T-helper 17 cell (primary cell): ENCODE measurements at regions not wholly inside any gene's neighbourhood (a gene's known extent, or its start where the extent isn't known, plus 50 kb on each side); places are given as distances from the start of the nearest gene placed in this dataset.

Experiments used
- ATAC-seq: fragments of 150-1000 bp; cut with Tn5 transposase; 2 replicates; pipeline ENCODE4 v1.10.0; 2021; ENCODE audit warnings: mild to moderate bottlenecking, moderate library complexity
- DNase-seq, 3 donors: peaks; one replicate each; pipeline versions ENCODE4 v3.0.0 to v3.0.0-alpha.2; 2020 to 2021
- H3K9me3 ChIP-seq: one replicate; pipeline ENCODE4 v1.7.0; 2013; ENCODE audit warnings: low read length, mild to moderate bottlenecking; ENCODE audit not compliant: control insufficient read depth, poor library complexity, severe bottlenecking
- H3K27ac Mint-ChIP-seq: one replicate; pipeline ENCODE4 v1.8.0; 2022; ENCODE audit warnings: mild to moderate bottlenecking, moderate library complexity, mixed read lengths
- H3K27me3 Mint-ChIP-seq: one replicate; pipeline ENCODE4 v1.8.0; 2022; ENCODE audit warnings: mixed read lengths
- H3K36me3 Mint-ChIP-seq: one replicate; pipeline ENCODE4 v1.8.0; 2022; ENCODE audit warnings: low read depth, mixed read lengths
- H3K4me1 Mint-ChIP-seq: one replicate; pipeline ENCODE4 v1.8.0; 2022; ENCODE audit warnings: mild to moderate bottlenecking, mixed read lengths
- H3K4me3 Mint-ChIP-seq: one replicate; pipeline ENCODE4 v1.8.0; 2022; ENCODE audit warnings: mild to moderate bottlenecking, moderate library complexity, mixed read lengths

GRCh38 chr13:74414458-74414857, 280.3 kb upstream of the KLF12 start:
- no peak overlapping the region for H3K4me3 Mint-ChIP-seq
- no peaks in the 10 kb centered on the region for H3K4me1 Mint-ChIP-seq
- no peaks in the 10 kb centered on the region for H3K9me3 ChIP-seq
- ATAC-seq = no peak
- no peaks in the 10 kb centered on the region for H3K36me3 Mint-ChIP-seq
- no peaks in the 10 kb centered on the region for H3K27me3 Mint-ChIP-seq
- DNase-seq = no peak
- no peak overlapping the region for H3K27ac Mint-ChIP-seq

- Mint-ChIP-seq H3K4me3 (no peak overlapping the region), H3K4me1 (no peaks in the 10 kb centered on the region), H3K27me3 (no peaks in the 10 kb centered on the region), H3K36me3 (no peaks in the 10 kb centered on the region), H3K27ac (no peak overlapping the region)
- DNase-seq (no peak), ATAC-seq (no peak)
- H3K9me3 ChIP-seq = no peaks in the 10 kb centered on the region
Observed at GRCh38 chr13:74413482-74413881, 279.3 kb upstream of the KLF12 start.

- peaks cover 2% of the 10 kb centered on the region for H3K4me1 Mint-ChIP-seq
- H3K27me3 Mint-ChIP-seq = no peaks in the 10 kb centered on the region
- H3K4me3 Mint-ChIP-seq = no peak overlapping the region
- no peaks in the 10 kb centered on the region for H3K9me3 ChIP-seq
- no peak overlapping the region for H3K27ac Mint-ChIP-seq
- no peak for ATAC-seq
- DNase-seq = no peak
- peaks cover 2% of the 10 kb centered on the region for H3K36me3 Mint-ChIP-seq
Observed at GRCh38 chr13:74409551-74409950, 275.3 kb upstream of the KLF12 start.

- ATAC-seq = no peak
- no peak overlapping the region for H3K27ac Mint-ChIP-seq
- H3K9me3 ChIP-seq = no peaks in the 10 kb centered on the region
- peaks cover 2% of the 10 kb centered on the region for H3K4me1 Mint-ChIP-seq
- H3K4me3 Mint-ChIP-seq = no peak overlapping the region
- no peaks in the 10 kb centered on the region for H3K27me3 Mint-ChIP-seq
- DNase-seq = no peak
- H3K36me3 Mint-ChIP-seq = peaks cover 2% of the 10 kb centered on the region
Observed at GRCh38 chr13:74406420-74406819, 272.2 kb upstream of the KLF12 start.

GRCh38 chr13:74398599-74398998, 264.4 kb upstream of the KLF12 start:
- Mint-ChIP-seq H3K4me1 (no peaks in the 10 kb centered on the region), H3K36me3 (no peaks in the 10 kb centered on the region), H3K4me3 (no peak overlapping the region), H3K27me3 (no peaks in the 10 kb centered on the region), H3K27ac (no peak overlapping the region)
- no peaks in the 10 kb centered on the region for H3K9me3 ChIP-seq
- no peak for DNase-seq
- no peak for ATAC-seq

GRCh38 chr13:74389056-74389455, 254.9 kb upstream of the KLF12 start:
- peaks cover 4% of the 10 kb centered on the region for H3K36me3 Mint-ChIP-seq
- H3K4me3 Mint-ChIP-seq = no peak overlapping the region
- no peak for DNase-seq
- no peak for ATAC-seq
- no peaks in the 10 kb centered on the region for H3K9me3 ChIP-seq
- H3K4me1 Mint-ChIP-seq = no peaks in the 10 kb centered on the region
- H3K27ac Mint-ChIP-seq = no peak overlapping the region
- H3K27me3 Mint-ChIP-seq = no peaks in the 10 kb centered on the region

GRCh38 chr13:74388626-74389025, 254.4 kb upstream of the KLF12 start:
- ATAC-seq (no peak), DNase-seq (no peak)
- Mint-ChIP-seq H3K4me3 (no peak overlapping the region), H3K4me1 (no peaks in the 10 kb centered on the region), H3K27me3 (no peaks in the 10 kb centered on the region), H3K36me3 (peaks cover 4% of the 10 kb centered on the region), H3K27ac (no peak overlapping the region)
- no peaks in the 10 kb centered on the region for H3K9me3 ChIP-seq

- H3K4me1 Mint-ChIP-seq = peaks cover 2% of the 10 kb centered on the region
- H3K36me3 Mint-ChIP-seq = peaks cover 5% of the 10 kb centered on the region
- H3K27ac Mint-ChIP-seq = no peak overlapping the region
- no peaks in the 10 kb centered on the region for H3K9me3 ChIP-seq
- DNase-seq (no peak), ATAC-seq (no peak)
- H3K4me3 Mint-ChIP-seq = no peak overlapping the region
- no peaks in the 10 kb centered on the region for H3K27me3 Mint-ChIP-seq
Observed at GRCh38 chr13:74372511-74372910, 238.3 kb upstream of the KLF12 start.

- ATAC-seq (peak; percentile 41), DNase-seq (no peak)
- Mint-ChIP-seq H3K36me3 (peaks cover 11% of the 10 kb centered on the region), H3K27me3 (no peaks in the 10 kb centered on the region), H3K27ac (no peak overlapping the region), H3K4me3 (no peak overlapping the region), H3K4me1 (no peaks in the 10 kb centered on the region)
- H3K9me3 ChIP-seq = no peaks in the 10 kb centered on the region
Observed at GRCh38 chr13:74367193-74367592, 233.0 kb upstream of the KLF12 start.

- Mint-ChIP-seq H3K27ac (no peak overlapping the region), H3K36me3 (peaks cover 6% of the 10 kb centered on the region), H3K27me3 (no peaks in the 10 kb centered on the region), H3K4me1 (no peaks in the 10 kb centered on the region), H3K4me3 (no peak overlapping the region)
- no peak for ATAC-seq
- no peaks in the 10 kb centered on the region for H3K9me3 ChIP-seq
- DNase-seq = no peak
Observed at GRCh38 chr13:74361274-74361673, 227.1 kb upstream of the KLF12 start.

GRCh38 chr13:74346960-74347359, 212.8 kb upstream of the KLF12 start:
- peaks cover 6% of the 10 kb centered on the region for H3K36me3 Mint-ChIP-seq
- H3K27ac Mint-ChIP-seq = no peak overlapping the region
- H3K4me1 Mint-ChIP-seq = no peaks in the 10 kb centered on the region
- no peak overlapping the region for H3K4me3 Mint-ChIP-seq
- ATAC-seq (no peak), DNase-seq (no peak)
- no peaks in the 10 kb centered on the region for H3K9me3 ChIP-seq
- no peaks in the 10 kb centered on the region for H3K27me3 Mint-ChIP-seq

- Mint-ChIP-seq H3K36me3 (peaks cover 4% of the 10 kb centered on the region), H3K4me3 (no peak overlapping the region), H3K4me1 (peaks cover 5% of the 10 kb centered on the region), H3K27ac (no peak overlapping the region), H3K27me3 (no peaks in the 10 kb centered on the region)
- DNase-seq (no peak), ATAC-seq (no peak)
- no peaks in the 10 kb centered on the region for H3K9me3 ChIP-seq
Observed at GRCh38 chr13:74338341-74338740, 204.1 kb upstream of the KLF12 start.

GRCh38 chr13:74336546-74336945, 202.3 kb upstream of the KLF12 start:
- DNase-seq (no peak), ATAC-seq (no peak)
- Mint-ChIP-seq H3K4me1 (peaks cover 5% of the 10 kb centered on the region), H3K27ac (no peak overlapping the region), H3K4me3 (no peak overlapping the region), H3K27me3 (no peaks in the 10 kb centered on the region), H3K36me3 (peaks cover 2% of the 10 kb centered on the region)
- H3K9me3 ChIP-seq = no peaks in the 10 kb centered on the region

GRCh38 chr13:74335370-74335769, 201.2 kb upstream of the KLF12 start:
- no peaks in the 10 kb centered on the region for H3K9me3 ChIP-seq
- no peak overlapping the region for H3K4me3 Mint-ChIP-seq
- DNase-seq = no peak
- no peak for ATAC-seq
- H3K4me1 Mint-ChIP-seq = peaks cover 5% of the 10 kb centered on the region
- no peaks in the 10 kb centered on the region for H3K27me3 Mint-ChIP-seq
- no peak overlapping the region for H3K27ac Mint-ChIP-seq
- peaks cover 2% of the 10 kb centered on the region for H3K36me3 Mint-ChIP-seq

GRCh38 chr13:74329962-74330361, 195.8 kb upstream of the KLF12 start:
- DNase-seq = no peak
- Mint-ChIP-seq H3K27ac (no peak overlapping the region), H3K4me3 (no peak overlapping the region), H3K4me1 (peaks cover 2% of the 10 kb centered on the region), H3K36me3 (peaks cover 6% of the 10 kb centered on the region), H3K27me3 (no peaks in the 10 kb centered on the region)
- no peak for ATAC-seq
- no peaks in the 10 kb centered on the region for H3K9me3 ChIP-seq
